CD14-positive monocyte (primary cell): ENCODE measurements at regions not wholly inside any gene's neighbourhood (a gene's known extent, or its start where the extent isn't known, plus 50 kb on each side); places are given as distances from the start of the nearest gene placed in this dataset.

ENCODE experiments used
- DNase-seq, 3 donors: peaks; one replicate each; pipeline ENCODE4 v3.0.0-alpha.2; 2011 to 2022
- H2AFZ ChIP-seq: 2 replicates; pipeline ENCODE4 v1.6.0; 2012; ENCODE audit warnings: mild to moderate bottlenecking, low read depth, low read length, inconsistent platforms; ENCODE audit not compliant: insufficient read depth, poor library complexity, severe bottlenecking
- H3K27ac ChIP-seq, 2 donors: 1 replicate in 1 of 2; 2 replicates in 1 of 2; pipeline ENCODE4 v1.5.1; 2012 to 2013; ENCODE audit warnings: low read length in 2 of 2, control low read depth in 1 of 2, inconsistent platforms in 1 of 2, low read depth in 1 of 2, mild to moderate bottlenecking in 1 of 2
- H3K27me3 ChIP-seq, 2 donors: one replicate each; pipeline versions ENCODE4 v1.6.0 to v1.6.1; 2011 to 2013; ENCODE audit warnings: low read length in 2 of 2; ENCODE audit not compliant: control insufficient read depth in 2 of 2, insufficient read depth in 2 of 2
- H3K36me3 ChIP-seq, 2 donors: replicated peaks in 1 of 2; 1 replicate in 1 of 2; 2 replicates in 1 of 2; pipeline versions ENCODE4 v1.5.1 to v1.6.1; 2012 to 2013; ENCODE audit warnings: low read length in 2 of 2, control low read depth in 1 of 2, inconsistent platforms in 1 of 2, mild to moderate bottlenecking in 1 of 2; ENCODE audit not compliant: insufficient read depth in 2 of 2, control insufficient read depth in 1 of 2
- H3K4me1 ChIP-seq, 2 donors: 1 replicate in 1 of 2; 2 replicates in 1 of 2; pipeline versions ENCODE4 v1.5.1 to v1.6.1; 2012 to 2013; ENCODE audit warnings: low read length in 2 of 2, control low read depth in 1 of 2, inconsistent platforms in 1 of 2, mild to moderate bottlenecking in 1 of 2, moderate library complexity in 1 of 2; ENCODE audit not compliant: insufficient read depth in 2 of 2, control insufficient read depth in 1 of 2
- H3K4me2 ChIP-seq: replicated peaks from 2 replicates; pipeline ENCODE3; 2012; ENCODE audit warnings: low read length, moderate library complexity, mild to moderate bottlenecking; ENCODE audit not compliant: poor library complexity, severe bottlenecking; ENCODE audit errors: extremely low read depth
- H3K4me3 ChIP-seq, 3 experiments: fragments of 200-600 bp in 1 of 3; sonication (generic) in 1 of 3; replicated peaks in 1 of 3; 1 replicate in 2 of 3; 2 replicates in 1 of 3; pipeline ENCODE4 v1.5.1; 2011 to 2013; ENCODE audit warnings: low read length in 3 of 3, mild to moderate bottlenecking in 3 of 3, control low read depth in 2 of 3, low read depth in 2 of 3, inconsistent platforms in 1 of 3, moderate library complexity in 1 of 3
- H3K79me2 ChIP-seq: 2 replicates; pipeline ENCODE4 v1.6.0; 2012; ENCODE audit warnings: mild to moderate bottlenecking, control low read depth, inconsistent platforms, low read length, moderate library complexity; ENCODE audit not compliant: insufficient read depth
- H3K9ac ChIP-seq: 2 replicates; pipeline ENCODE4 v1.6.0; 2017; ENCODE audit warnings: low read length, mild to moderate bottlenecking; ENCODE audit not compliant: insufficient read depth, poor library complexity, severe bottlenecking
- H3K9me3 ChIP-seq, 2 donors: replicated peaks in 1 of 2; 1 replicate in 1 of 2; 2 replicates in 1 of 2; pipeline versions ENCODE4 v1.5.1 to v1.6.1; 2012 to 2013; ENCODE audit warnings: low read length in 2 of 2, control low read depth in 1 of 2; ENCODE audit not compliant: control insufficient read depth in 1 of 2, insufficient read depth in 1 of 2
- H4K20me1 ChIP-seq: 2 replicates; pipeline ENCODE4 v1.6.0; 2012; ENCODE audit warnings: mild to moderate bottlenecking, low read length, control low read depth, moderate library complexity; ENCODE audit not compliant: insufficient read depth
- H3K27ac Mint-ChIP-seq, 7 donors: one replicate each; pipeline ENCODE4 v1.8.0; 2020; ENCODE audit warnings: mild to moderate bottlenecking in 7 of 7, mixed read lengths in 7 of 7, moderate library complexity in 6 of 7, inconsistent platforms in 2 of 7
- H3K27me3 Mint-ChIP-seq, 3 donors: one replicate each; pipeline ENCODE4 v1.8.0; 2021 to 2022; ENCODE audit warnings: low read depth in 3 of 3, mild to moderate bottlenecking in 3 of 3, mixed read lengths in 3 of 3, moderate library complexity in 3 of 3, inconsistent platforms in 1 of 3
- H3K36me3 Mint-ChIP-seq, 2 donors: one replicate each; pipeline ENCODE4 v1.8.0; 2020; ENCODE audit warnings: mixed read lengths in 2 of 2, inconsistent platforms in 1 of 2, mild to moderate bottlenecking in 1 of 2
- H3K4me1 Mint-ChIP-seq: one replicate; pipeline ENCODE4 v1.8.0; 2020; ENCODE audit warnings: mild to moderate bottlenecking, mixed read lengths
- H3K4me3 Mint-ChIP-seq, 2 donors: one replicate each; pipeline ENCODE4 v1.8.0; 2020; ENCODE audit warnings: mild to moderate bottlenecking in 2 of 2, mixed read lengths in 2 of 2, moderate library complexity in 1 of 2
- H3K9me3 Mint-ChIP-seq, 7 donors: one replicate each; pipeline ENCODE4 v1.8.0; 2020 to 2022; ENCODE audit warnings: mixed read lengths in 7 of 7, mild to moderate bottlenecking in 6 of 7, moderate library complexity in 6 of 7, inconsistent platforms in 2 of 7
- WGBS: methylation state at CpG from one replicate; pipeline ENCODE4 v1.1.5; 2013; ENCODE audit warnings: missing lambda C conversion rate; ENCODE audit not compliant: insufficient coverage; 5-methylcytosine and 5-hydroxymethylcytosine counted together
- intact Hi-C, 2 donors: fragments of 100-400 bp; cut with micrococcal nuclease; formaldehyde crosslinking; loops; one replicate each; pipeline versions ENCODE4 v1.15.0 to v1.15.1; 2023
- TF ChIP-seq, protein P1 (sequence below): fragments of 200-600 bp; IDR thresholded peaks from one replicate; pipeline ENCODE4 v1.8.0; 2022; ENCODE audit warnings: antibody characterized with exemption, mild to moderate bottlenecking

GRCh38 chr3:106703524-106703923 lies 673.7 kb upstream of the CCDC54 start:
- H3K4me2 ChIP-seq = no peak overlapping the region
- no peak overlapping the region for H3K4me3 ChIP-seq
- no peak overlapping the region for H3K27ac Mint-ChIP-seq
- no peaks in the 10 kb centered on the region for H3K27me3 ChIP-seq
- H4K20me1 ChIP-seq = no peaks in the 10 kb centered on the region
- H3K9me3 Mint-ChIP-seq = peaks cover 0 to 9% (median 2%) of the 10 kb centered on the region in 7 donors
- H3K27ac ChIP-seq = no peak overlapping the region
- no peaks in the 10 kb centered on the region for H3K79me2 ChIP-seq
- H3K27me3 Mint-ChIP-seq = peaks cover 0 to 2% (median 0%) of the 10 kb centered on the region in 3 donors
- no peaks in the 10 kb centered on the region for H3K36me3 ChIP-seq
- H3K9ac ChIP-seq = no peak overlapping the region
- no peaks in the 10 kb centered on the region for H3K36me3 Mint-ChIP-seq
- H3K4me3 Mint-ChIP-seq = no peak overlapping the region
- H3K4me1 ChIP-seq = no peaks in the 10 kb centered on the region
- no peaks in the 10 kb centered on the region for H3K4me1 Mint-ChIP-seq
- intact Hi-C loops = no loop called here
- H3K9me3 ChIP-seq = peaks cover 0 to 7% of the 10 kb centered on the region in 2 donors
- TF ChIP-seq, protein P1, sequence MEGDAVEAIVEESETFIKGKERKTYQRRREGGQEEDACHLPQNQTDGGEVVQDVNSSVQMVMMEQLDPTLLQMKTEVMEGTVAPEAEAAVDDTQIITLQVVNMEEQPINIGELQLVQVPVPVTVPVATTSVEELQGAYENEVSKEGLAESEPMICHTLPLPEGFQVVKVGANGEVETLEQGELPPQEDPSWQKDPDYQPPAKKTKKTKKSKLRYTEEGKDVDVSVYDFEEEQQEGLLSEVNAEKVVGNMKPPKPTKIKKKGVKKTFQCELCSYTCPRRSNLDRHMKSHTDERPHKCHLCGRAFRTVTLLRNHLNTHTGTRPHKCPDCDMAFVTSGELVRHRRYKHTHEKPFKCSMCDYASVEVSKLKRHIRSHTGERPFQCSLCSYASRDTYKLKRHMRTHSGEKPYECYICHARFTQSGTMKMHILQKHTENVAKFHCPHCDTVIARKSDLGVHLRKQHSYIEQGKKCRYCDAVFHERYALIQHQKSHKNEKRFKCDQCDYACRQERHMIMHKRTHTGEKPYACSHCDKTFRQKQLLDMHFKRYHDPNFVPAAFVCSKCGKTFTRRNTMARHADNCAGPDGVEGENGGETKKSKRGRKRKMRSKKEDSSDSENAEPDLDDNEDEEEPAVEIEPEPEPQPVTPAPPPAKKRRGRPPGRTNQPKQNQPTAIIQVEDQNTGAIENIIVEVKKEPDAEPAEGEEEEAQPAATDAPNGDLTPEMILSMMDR = no peak
- no CpG with 5 or more reads among the region's 2 CpGs for WGBS
- H2AFZ ChIP-seq = no peak overlapping the region
- DNase-seq = no peak

DNA sequence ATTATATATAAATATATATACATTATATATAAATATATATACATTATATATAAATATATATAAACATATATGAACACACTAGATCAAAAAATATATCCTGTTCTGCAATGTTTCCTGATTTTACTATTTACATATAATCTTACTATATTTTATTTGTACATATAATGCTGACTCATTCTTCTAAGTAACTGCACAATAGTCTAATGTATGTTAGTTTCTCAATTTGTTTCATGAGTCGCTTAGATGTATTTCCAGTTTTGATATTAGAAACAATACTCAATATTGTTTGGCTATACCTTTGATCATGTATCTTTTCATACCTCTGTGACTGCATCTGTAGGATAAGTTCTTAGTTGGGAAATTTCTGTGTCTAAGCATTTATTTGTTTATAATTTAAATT lies 669.9 kb upstream of the CCDC54 start:
- no peaks in the 10 kb centered on the region for H3K9me3 ChIP-seq
- H4K20me1 ChIP-seq = no peaks in the 10 kb centered on the region
- Mint-ChIP-seq H3K9me3 (peaks cover 0 to 9% (median 1%) of the 10 kb centered on the region in 7 donors), H3K27me3 (no peaks in the 10 kb centered on the region), H3K4me1 (no peaks in the 10 kb centered on the region), H3K27ac (no peak overlapping the region), H3K36me3 (no peaks in the 10 kb centered on the region), H3K4me3 (no peak overlapping the region)
- TF ChIP-seq, protein P1 = no peak
- no peaks in the 10 kb centered on the region for H3K36me3 ChIP-seq
- no peaks in the 10 kb centered on the region for H3K4me1 ChIP-seq
- no peak overlapping the region for H3K4me3 ChIP-seq
- H3K4me2 ChIP-seq = no peak overlapping the region
- DNase-seq = no peak
- no peak overlapping the region for H2AFZ ChIP-seq
- H3K79me2 ChIP-seq = no peaks in the 10 kb centered on the region
- no peak overlapping the region for H3K27ac ChIP-seq
- H3K27me3 ChIP-seq = no peaks in the 10 kb centered on the region
- no CpG with 5 or more reads among the region's 1 CpG for WGBS
- no peak overlapping the region for H3K9ac ChIP-seq
- intact Hi-C loops = no loop called here
